ENCODE measurements at regions not wholly inside any gene's neighbourhood (a gene's known extent, or its start where the extent isn't known, plus 50 kb on each side); places are given as distances from the start of the nearest gene placed in this dataset.

- TF ChIP-seq REST (IDR thresholded peaks at IDR 0.05) (no peak), ZBTB33 (IDR thresholded peaks at IDR 0.05) (no peak), SP1 (IDR thresholded peaks at IDR 0.05) (no peak), CTCF (IDR thresholded peaks at IDR 0.05; ENCODE audit: low read depth, low read length, missing input control) (no peak), YY1 (IDR thresholded peaks at IDR 0.05) (no peak), NR2F2 (IDR thresholded peaks at IDR 0.05) (no peak), TAF1 (conservative IDR thresholded peaks at IDR 0.05) (no peak), RXRA (IDR thresholded peaks at IDR 0.05) (no peak)
Measured at GRCh38 chr9:21694424-21694823, 108.0 kb upstream of the MTAP start.

Measured in liver (tissue), 3 donors.